GM12878 (cell line): ENCODE measurements at regions not wholly inside any gene's neighbourhood (a gene's known extent, or its start where the extent isn't known, plus 50 kb on each side); places are given as distances from the start of the nearest gene placed in this dataset.

ENCODE experiments used
- ATAC-seq: fragments of 200-7000 bp; cut with Tn5 transposase; 3 replicates; pipeline ENCODE4 v1.9.1; 2020; ENCODE audit warnings: mild to moderate bottlenecking, moderate library complexity
- BruUV-seq: library from RNA; stranded (reverse); fragments of 400-500 nt; replicated peaks from 2 replicates; lab custom pipeline; 2021; lab: Mats Ljungman, UMichigan
- CTCF ChIA-PET: fragments of 300-600 bp; sonication (Branson Sonifier 250); formaldehyde crosslinking; extraction: SDS; loops from one replicate; lab custom pipeline; 2021; ENCODE audit warnings: inconsistent platforms; lab: Yijun Ruan, JAX
- POLR2A ChIA-PET: fragments of 350-600 bp; formaldehyde crosslinking; extraction: SDS; loops from one replicate; lab custom pipeline; 2021; ENCODE audit warnings: inconsistent platforms; lab: Charles Lee
- RAD21 ChIA-PET: fragments of 300-600 bp; sonication (Branson Sonifier 250); formaldehyde crosslinking; loops from one replicate; lab custom pipeline; 2023; ENCODE audit warnings: antibody characterized with exemption; ENCODE audit not compliant: unreplicated experiment; lab: Charles Lee
- SMC1A ChIA-PET: fragments of 300-600 bp; sonication (Branson Sonifier 250); formaldehyde crosslinking; loops from one replicate; lab custom pipeline; 2023; ENCODE audit not compliant: unreplicated experiment, uncharacterized antibody; lab: Charles Lee
- DNase-seq: peaks from one replicate; pipeline ENCODE4 v3.0.0-alpha.2; 2011; ENCODE audit warnings: low read depth, low spot score
- FAIRE-seq: peaks from 3 replicates; lab custom pipeline; 2011; peaks lifted over from hg19 to GRCh38; lab: Jason Lieb, UNC
- H2AFZ ChIP-seq: 2 replicates; pipeline ENCODE4 v1.6.0; 2011; ENCODE audit warnings: low read depth, low read length, control low read depth; ENCODE audit not compliant: control insufficient read depth
- H3K27ac ChIP-seq: 2 replicates; pipeline ENCODE4 v1.5.1; 2011; ENCODE audit warnings: control low read depth; ENCODE audit not compliant: control insufficient read depth, insufficient read depth
- H3K27me3 ChIP-seq, 2 experiments: replicated peaks in 1 of 2; 2 replicates each; pipeline versions ENCODE4 v1.6.0 to v1.6.1; 2011; ENCODE audit warnings: low read length in 1 of 2; ENCODE audit not compliant: control insufficient read depth in 2 of 2, insufficient read depth in 2 of 2
- H3K36me3 ChIP-seq, 2 experiments: 2 replicates each; pipeline ENCODE4 v1.5.1; 2011; ENCODE audit warnings: low read length in 1 of 2; ENCODE audit not compliant: control insufficient read depth in 2 of 2, insufficient read depth in 2 of 2
- H3K4me1 ChIP-seq: 2 replicates; pipeline ENCODE4 v1.6.1; 2011; ENCODE audit warnings: mild to moderate bottlenecking, low read length, moderate library complexity, mixed read lengths; ENCODE audit not compliant: control insufficient read depth, insufficient read depth
- H3K4me2 ChIP-seq: 2 replicates; pipeline ENCODE4 v1.6.0; 2011; ENCODE audit warnings: control low read depth; ENCODE audit not compliant: control insufficient read depth, insufficient read depth
- H3K4me3 ChIP-seq: fragments of 200-600 bp; sonication (generic); 2 replicates; pipeline ENCODE4 v1.5.1; 2016
- H3K79me2 ChIP-seq: 2 replicates; pipeline ENCODE4 v1.6.0; 2011; ENCODE audit warnings: low read length; ENCODE audit not compliant: control insufficient read depth, insufficient read depth
- H3K9ac ChIP-seq: 2 replicates; pipeline ENCODE4 v1.8.0; 2011; ENCODE audit warnings: low read length, control low read depth, mixed read lengths; ENCODE audit not compliant: control insufficient read depth, insufficient read depth
- H3K9me3 ChIP-seq: replicated peaks from 3 replicates; pipeline ENCODE4 v1.5.1; 2011; ENCODE audit warnings: mild to moderate bottlenecking, low read length; ENCODE audit not compliant: control insufficient read depth, insufficient read depth
- H4K20me1 ChIP-seq: 2 replicates; pipeline ENCODE4 v1.6.0; 2011; ENCODE audit not compliant: control insufficient read depth, insufficient read depth
- ASH2L ChIP-seq: fragments of 300-600, 200-600 bp; sonication (generic); IDR thresholded peaks from 2 replicates; pipeline ENCODE4 v1.6.1; 2017; ENCODE audit warnings: low read depth, mild to moderate bottlenecking, borderline replicate concordance
- CBFB ChIP-seq: IDR thresholded peaks from 2 replicates; pipeline ENCODE4 v1.6.1; 2016; ENCODE audit warnings: antibody characterized with exemption, low read depth
- CREM ChIP-seq: IDR thresholded peaks from 2 replicates; pipeline ENCODE4 v1.6.1; 2014; ENCODE audit warnings: antibody characterized with exemption, low read depth
- EZH2 ChIP-seq: IDR thresholded peaks from 2 replicates; pipeline ENCODE4 v1.6.1; 2012; ENCODE audit warnings: low read depth, mild to moderate bottlenecking, control low read depth, inconsistent platforms, low read length, borderline replicate concordance; ENCODE audit not compliant: control insufficient read depth
- FOS ChIP-seq: IDR thresholded peaks from 3 replicates; pipeline ENCODE4 v1.6.1; 2011; ENCODE audit warnings: borderline replicate concordance; ENCODE audit not compliant: insufficient read length; ENCODE audit errors: extremely low read depth
- HDGF ChIP-seq: fragments of 450-650 bp; IDR thresholded peaks from 2 replicates; pipeline ENCODE4 v1.6.1; 2016; ENCODE audit warnings: antibody characterized with exemption
- KDM1A ChIP-seq: fragments of 200-600 bp; sonication (generic); IDR thresholded peaks from 2 replicates; pipeline ENCODE4 v1.6.1; 2016; ENCODE audit warnings: borderline replicate concordance
- MXI1 ChIP-seq: fragments of 150-350 bp; IDR thresholded peaks from 2 replicates; pipeline ENCODE4 v1.6.1; 2011; ENCODE audit warnings: low read depth, mild to moderate bottlenecking, inconsistent platforms, low read length, improper control_type of control experiment
- NFIC ChIP-seq: IDR thresholded peaks from 2 replicates; pipeline ENCODE4 v1.6.1; 2012; ENCODE audit warnings: low read depth, mild to moderate bottlenecking, inconsistent platforms, low read length, moderate library complexity
- NR2F1 ChIP-seq: fragments of 450-650 bp; conservative IDR thresholded peaks from 2 replicates; pipeline ENCODE4 v1.6.1; 2017; ENCODE audit warnings: mild to moderate bottlenecking
- RFX5 ChIP-seq: IDR thresholded peaks from 2 replicates; pipeline ENCODE4 v1.6.1; 2011; ENCODE audit warnings: low read depth, low read length, improper control_type of control experiment
- SIX5 ChIP-seq: IDR thresholded peaks from 2 replicates; pipeline ENCODE4 v1.6.1; 2011; ENCODE audit warnings: mild to moderate bottlenecking, low read depth, low read length, moderate library complexity; ENCODE audit not compliant: severe bottlenecking
- WRNIP1 ChIP-seq: IDR thresholded peaks from 2 replicates; pipeline ENCODE4 v1.6.1; 2011; ENCODE audit warnings: low read depth, low read length, improper control_type of control experiment, borderline replicate concordance
- ZNF622 ChIP-seq: fragments of 450-650 bp; IDR thresholded peaks from 2 replicates; pipeline ENCODE4 v1.6.1; 2017; ENCODE audit warnings: mild to moderate bottlenecking, inconsistent platforms
- ZZZ3 ChIP-seq: IDR thresholded peaks from 2 replicates; pipeline ENCODE4 v1.6.1; 2011; ENCODE audit warnings: low read depth; ENCODE audit not compliant: control insufficient read depth, insufficient read length
- WGBS: methylation state at CpG from one replicate; pipeline ENCODE4 v1.1.6; 2016; ENCODE audit warnings: low lambda C conversion rate; ENCODE audit not compliant: insufficient replicate concordance, insufficient coverage; ENCODE audit errors: missing lambda C conversion rate; 5-methylcytosine and 5-hydroxymethylcytosine counted together
- in situ Hi-C: fragments of 300-500 bp; cut with MboI; formaldehyde crosslinking; loops from 9 replicates; pipeline ENCODE4 v1.14.3; 2018; ENCODE audit warnings: mixed read lengths
- intact Hi-C: fragments of 100-400 bp; cut with micrococcal nuclease; formaldehyde crosslinking; loops from one replicate; pipeline ENCODE4 v1.14.2; 2022; ENCODE audit not compliant: unreplicated experiment
- TF ChIP-seq, protein P1 (sequence below): IDR thresholded peaks from 2 replicates; pipeline ENCODE4 v1.6.1; 2011; ENCODE audit warnings: low read depth, mild to moderate bottlenecking, low read length, moderate library complexity, borderline replicate concordance; ENCODE audit errors: extremely low read depth
- TF ChIP-seq, protein P2 (sequence below), 3 experiments: IDR thresholded peaks in 2 of 3; conservative IDR thresholded peaks in 1 of 3; 2 replicates each; pipeline ENCODE4 v1.5.1; 2011; ENCODE audit warnings: low read depth in 3 of 3, low read length in 3 of 3, mild to moderate bottlenecking in 3 of 3, control low read depth in 2 of 3, moderate library complexity in 2 of 3, inconsistent platforms in 1 of 3, mixed read lengths in 1 of 3; ENCODE audit not compliant: control insufficient read depth in 2 of 3, insufficient read depth in 1 of 3; ENCODE audit errors: extremely low read depth in 1 of 3
- TF ChIP-seq, protein P3 (sequence below): fragments of 450-650 bp; IDR thresholded peaks from 2 replicates; pipeline ENCODE4 v1.6.1; 2014; ENCODE audit warnings: mild to moderate bottlenecking

DNA sequence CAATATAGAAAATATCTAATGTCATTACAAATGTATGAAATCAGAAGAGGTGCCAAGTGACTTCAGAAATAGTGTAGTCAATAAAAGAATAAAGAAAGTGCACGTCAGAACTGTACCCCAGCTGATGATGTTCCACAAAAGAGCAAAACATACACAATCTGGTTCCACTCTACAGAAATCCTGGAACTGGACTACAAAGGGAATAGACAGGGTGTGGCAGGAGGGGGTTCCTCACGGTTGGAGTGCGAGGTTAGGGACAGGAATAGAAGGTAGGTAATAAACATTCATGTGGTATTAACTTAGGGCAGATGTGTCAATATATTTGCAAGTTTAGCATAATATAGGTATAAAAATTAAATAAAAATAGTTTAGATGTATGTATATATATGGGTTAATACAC is 103.3 kb upstream of the GOLGA6L6 start:
- ChIA-PET POLR2A (no interaction called here), SMC1A (interaction anchor here (0.6 kb wide), 1 partner anchor 280 kb away, joined by 5 read pairs; no protein-coding TSS in a partner anchor), CTCF (no interaction called here), RAD21 (no interaction called here)
- Histone ChIP-seq H2AFZ (no peak overlapping the region), H3K79me2 (no peaks in the 10 kb centered on the region), H3K27ac (no peak overlapping the region), H3K4me3 (no peak overlapping the region), H3K27me3 (no peaks in the 10 kb centered on the region), H3K9me3 (no peaks in the 10 kb centered on the region), H3K9ac (no peak overlapping the region), H4K20me1 (no peaks in the 10 kb centered on the region), H3K4me1 (no peaks in the 10 kb centered on the region), H3K4me2 (no peak overlapping the region), H3K36me3 (no peaks in the 10 kb centered on the region)
- TF ChIP-seq, protein P1, sequence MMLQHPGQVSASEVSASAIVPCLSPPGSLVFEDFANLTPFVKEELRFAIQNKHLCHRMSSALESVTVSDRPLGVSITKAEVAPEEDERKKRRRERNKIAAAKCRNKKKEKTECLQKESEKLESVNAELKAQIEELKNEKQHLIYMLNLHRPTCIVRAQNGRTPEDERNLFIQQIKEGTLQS, result no peak
- TF ChIP-seq ZNF622, result no peak
- no peak for TF ChIP-seq HDGF
- no peak for TF ChIP-seq RFX5
- TF ChIP-seq NFIC, result no peak
- no peak for TF ChIP-seq KDM1A
- no peak for TF ChIP-seq CBFB
- TF ChIP-seq, protein P2, sequence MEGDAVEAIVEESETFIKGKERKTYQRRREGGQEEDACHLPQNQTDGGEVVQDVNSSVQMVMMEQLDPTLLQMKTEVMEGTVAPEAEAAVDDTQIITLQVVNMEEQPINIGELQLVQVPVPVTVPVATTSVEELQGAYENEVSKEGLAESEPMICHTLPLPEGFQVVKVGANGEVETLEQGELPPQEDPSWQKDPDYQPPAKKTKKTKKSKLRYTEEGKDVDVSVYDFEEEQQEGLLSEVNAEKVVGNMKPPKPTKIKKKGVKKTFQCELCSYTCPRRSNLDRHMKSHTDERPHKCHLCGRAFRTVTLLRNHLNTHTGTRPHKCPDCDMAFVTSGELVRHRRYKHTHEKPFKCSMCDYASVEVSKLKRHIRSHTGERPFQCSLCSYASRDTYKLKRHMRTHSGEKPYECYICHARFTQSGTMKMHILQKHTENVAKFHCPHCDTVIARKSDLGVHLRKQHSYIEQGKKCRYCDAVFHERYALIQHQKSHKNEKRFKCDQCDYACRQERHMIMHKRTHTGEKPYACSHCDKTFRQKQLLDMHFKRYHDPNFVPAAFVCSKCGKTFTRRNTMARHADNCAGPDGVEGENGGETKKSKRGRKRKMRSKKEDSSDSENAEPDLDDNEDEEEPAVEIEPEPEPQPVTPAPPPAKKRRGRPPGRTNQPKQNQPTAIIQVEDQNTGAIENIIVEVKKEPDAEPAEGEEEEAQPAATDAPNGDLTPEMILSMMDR (IDR thresholded peaks at IDR 0.05 in 2 of 3, conservative IDR thresholded peaks at IDR 0.05 in 1 of 3; ENCODE audit: control insufficient read depth in 2 of 3, extremely low read depth in 1 of 3, insufficient read depth in 1 of 3, low read depth in 3 of 3, low read length in 3 of 3), result no peak
- no peak for TF ChIP-seq CREM
- TF ChIP-seq, protein P3, sequence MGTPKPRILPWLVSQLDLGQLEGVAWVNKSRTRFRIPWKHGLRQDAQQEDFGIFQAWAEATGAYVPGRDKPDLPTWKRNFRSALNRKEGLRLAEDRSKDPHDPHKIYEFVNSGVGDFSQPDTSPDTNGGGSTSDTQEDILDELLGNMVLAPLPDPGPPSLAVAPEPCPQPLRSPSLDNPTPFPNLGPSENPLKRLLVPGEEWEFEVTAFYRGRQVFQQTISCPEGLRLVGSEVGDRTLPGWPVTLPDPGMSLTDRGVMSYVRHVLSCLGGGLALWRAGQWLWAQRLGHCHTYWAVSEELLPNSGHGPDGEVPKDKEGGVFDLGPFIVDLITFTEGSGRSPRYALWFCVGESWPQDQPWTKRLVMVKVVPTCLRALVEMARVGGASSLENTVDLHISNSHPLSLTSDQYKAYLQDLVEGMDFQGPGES, result no peak
- TF ChIP-seq MXI1, result no peak
- TF ChIP-seq SIX5, result no peak
- no peak for TF ChIP-seq ASH2L
- TF ChIP-seq FOS, result no peak
- TF ChIP-seq EZH2, result no peak
- no peak for TF ChIP-seq NR2F1
- TF ChIP-seq WRNIP1, result no peak
- no peak for TF ChIP-seq ZZZ3
- no peak for DNase-seq
- no peak for FAIRE-seq
- WGBS, result 55% methylated on average over 3 of the region's 3 CpGs
- intact Hi-C loops, result no loop called here
- BruUV-seq, result no TSS peak
- no peak for ATAC-seq
- in situ Hi-C loops, result no loop called here
